ENCODE measurements at regions not wholly inside any gene's neighbourhood (a gene's known extent, or its start where the extent isn't known, plus 50 kb on each side); places are given as distances from the start of the nearest gene placed in this dataset.

GRCh38 chr2:238585836-238586821, 159.4 kb downstream of the ASB1 start:
- H3K4me3 Mint-ChIP-seq (ENCODE audit: unreplicated experiment): no peak overlapping the region
- H3K9me3 Mint-ChIP-seq (ENCODE audit: low read depth): peaks cover 16% of the 10 kb centered on the region
- H3K4me1 Mint-ChIP-seq (ENCODE audit: low read depth): no peaks in the 10 kb centered on the region
- peaks cover 11% of the 10 kb centered on the region for H3K27me3 Mint-ChIP-seq (ENCODE audit: low read depth)
- no peak for TF ChIP-seq CTCF (IDR thresholded peaks at IDR 0.05)
- H3K27ac Mint-ChIP-seq (ENCODE audit: unreplicated experiment): no peak overlapping the region
- DNase-seq (ENCODE audit: low spot score): no peak
- H3K36me3 Mint-ChIP-seq (ENCODE audit: low read depth): peaks cover 3% of the 10 kb centered on the region

GRCh38 chr2:238586931-238587775, 160.4 kb downstream of the ASB1 start:
- TF ChIP-seq CTCF (IDR thresholded peaks at IDR 0.05): no peak
- peaks cover 16% of the 10 kb centered on the region for H3K9me3 Mint-ChIP-seq (ENCODE audit: low read depth)
- no peak overlapping the region for H3K4me3 Mint-ChIP-seq (ENCODE audit: unreplicated experiment)
- peaks cover 3% of the 10 kb centered on the region for H3K36me3 Mint-ChIP-seq (ENCODE audit: low read depth)
- no peak for DNase-seq (ENCODE audit: low spot score)
- H3K4me1 Mint-ChIP-seq (ENCODE audit: low read depth): no peaks in the 10 kb centered on the region
- H3K27ac Mint-ChIP-seq (ENCODE audit: unreplicated experiment): no peak overlapping the region
- peaks cover 11% of the 10 kb centered on the region for H3K27me3 Mint-ChIP-seq (ENCODE audit: low read depth)

- TF ChIP-seq CTCF (IDR thresholded peaks at IDR 0.05): no peak
- Mint-ChIP-seq H3K4me1 (ENCODE audit: low read depth) (no peaks in the 10 kb centered on the region), H3K36me3 (ENCODE audit: low read depth) (peaks cover 3% of the 10 kb centered on the region), H3K27me3 (ENCODE audit: low read depth) (peaks cover 9% of the 10 kb centered on the region), H3K27ac (ENCODE audit: unreplicated experiment) (no peak overlapping the region), H3K4me3 (ENCODE audit: unreplicated experiment) (no peak overlapping the region), H3K9me3 (ENCODE audit: low read depth) (peaks cover 12% of the 10 kb centered on the region)
- DNase-seq (ENCODE audit: low spot score): no peak
Observed at GRCh38 chr2:238587776-238588660, 161.3 kb downstream of the ASB1 start.

- Mint-ChIP-seq H3K27me3 (ENCODE audit: low read depth) (peaks cover 9% of the 10 kb centered on the region), H3K4me3 (ENCODE audit: unreplicated experiment) (no peak overlapping the region), H3K4me1 (ENCODE audit: low read depth) (no peaks in the 10 kb centered on the region), H3K36me3 (ENCODE audit: low read depth) (no peaks in the 10 kb centered on the region), H3K27ac (ENCODE audit: unreplicated experiment) (no peak overlapping the region), H3K9me3 (ENCODE audit: low read depth) (no peaks in the 10 kb centered on the region)
- DNase-seq (ENCODE audit: low spot score): no peak
- no peak for TF ChIP-seq CTCF (IDR thresholded peaks at IDR 0.05)
Observed at GRCh38 chr2:238589591-238590460, 163.1 kb downstream of the ASB1 start.
